ENCODE measurements at regions not wholly inside any gene's neighbourhood (a gene's known extent, or its start where the extent isn't known, plus 50 kb on each side); places are given as distances from the start of the nearest gene placed in this dataset.

- Histone ChIP-seq H3K4me2 (replicated peaks; ENCODE audit: low read depth, low read length, poor library complexity, severe bottlenecking) (no peak overlapping the region), H4K20me1 (ENCODE audit: control insufficient read depth, insufficient read depth, low read length, poor library complexity, severe bottlenecking) (no peaks in the 10 kb centered on the region), H3K9ac (ENCODE audit: low read length) (no peak overlapping the region), H3K4me1 (ENCODE audit: control insufficient read depth in 2 of 2, insufficient read depth in 2 of 2, low read length in 2 of 2) (no peaks in the 10 kb centered on the region), H3K27me3 (replicated peaks in 1 of 4; ENCODE audit: control extremely low read depth in 1 of 4, control insufficient read depth in 3 of 4, insufficient read depth in 4 of 4, low read length in 3 of 4) (no peaks in the 10 kb centered on the region), H3K9me3 (ENCODE audit: control extremely low read depth in 1 of 3, control insufficient read depth in 2 of 3, insufficient read depth in 1 of 3, low read length in 2 of 3) (no peaks in the 10 kb centered on the region), H3K79me2 (ENCODE audit: control insufficient read depth, insufficient read depth, low read length) (no peaks in the 10 kb centered on the region), H3K4me3 (ENCODE audit: control extremely low read depth in 1 of 5, extremely low read depth in 1 of 5, insufficient read depth in 1 of 5, low read depth in 2 of 5, low read length in 4 of 5) (no peak overlapping the region), H2AFZ (ENCODE audit: insufficient read depth, low read depth, low read length, poor library complexity, severe bottlenecking) (no peak overlapping the region), H3K27ac (ENCODE audit: low read length in 2 of 2) (no peak overlapping the region), H3K36me3 (replicated peaks in 1 of 2; ENCODE audit: control extremely low read depth in 1 of 2, control insufficient read depth in 1 of 2, extremely low read depth in 1 of 2, insufficient read depth in 2 of 2, low read length in 1 of 2) (no peaks in the 10 kb centered on the region)
- DNase-seq (no peak), ATAC-seq (ENCODE audit: low read depth) (no peak)
- no peak overlapping the region for H3K27ac Mint-ChIP-seq
- no peaks in the 10 kb centered on the region for H3K9me3 Mint-ChIP-seq (ENCODE audit: insufficient read depth)
- H3K4me1 Mint-ChIP-seq: no peaks in the 10 kb centered on the region
- H3K27me3 Mint-ChIP-seq: no peaks in the 10 kb centered on the region
- intact Hi-C loops (cut with micrococcal nuclease): no loop called here
- ChIA-PET POLR2A (no interaction called here), CTCF (no interaction called here)
- TF ChIP-seq CTCF (IDR thresholded peaks at IDR 0.05): no peak
- TF ChIP-seq EZH2 (IDR thresholded peaks at IDR 0.05; ENCODE audit: borderline replicate concordance, insufficient read depth, low read depth, low read length, poor library complexity, severe bottlenecking): no peak
- H3K4me3 Mint-ChIP-seq: no peak overlapping the region
Measured at GRCh38 chr6:94088870-94089269, 669.5 kb upstream of the EPHA7 start.

GRCh38 chr6:94074764-94075163, 655.4 kb upstream of the EPHA7 start:
- H3K9me3 ChIP-seq (ENCODE audit: control extremely low read depth in 1 of 3, control insufficient read depth in 2 of 3, insufficient read depth in 1 of 3, low read length in 2 of 3): no peaks in the 10 kb centered on the region
- no peaks in the 10 kb centered on the region for H3K4me1 Mint-ChIP-seq
- no peak overlapping the region for H3K27ac Mint-ChIP-seq
- WGBS (ENCODE audit: insufficient coverage): 14% methylated on average over 2 of the region's 3 CpGs
- ATAC-seq (ENCODE audit: low read depth): no peak
- H3K4me3 Mint-ChIP-seq: no peak overlapping the region
- intact Hi-C loops (cut with micrococcal nuclease): no loop called here
- no peaks in the 10 kb centered on the region for H3K9me3 Mint-ChIP-seq (ENCODE audit: insufficient read depth)
- POLR2A ChIA-PET: no interaction called here
- no peaks in the 10 kb centered on the region for H3K79me2 ChIP-seq (ENCODE audit: control insufficient read depth, insufficient read depth, low read length)
- CTCF ChIA-PET: interaction anchor here (0.5 kb wide), 1 partner anchor 353 kb away, joined by 3 read pairs; no protein-coding TSS in a partner anchor
- no peak overlapping the region for H2AFZ ChIP-seq (ENCODE audit: insufficient read depth, low read depth, low read length, poor library complexity, severe bottlenecking)
- H3K27ac ChIP-seq (ENCODE audit: low read length in 2 of 2): no peak overlapping the region
- no peaks in the 10 kb centered on the region for H3K27me3 ChIP-seq (replicated peaks in 1 of 4; ENCODE audit: control extremely low read depth in 1 of 4, control insufficient read depth in 3 of 4, insufficient read depth in 4 of 4, low read length in 3 of 4)
- H3K4me2 ChIP-seq (replicated peaks; ENCODE audit: low read depth, low read length, poor library complexity, severe bottlenecking): no peak overlapping the region
- no peaks in the 10 kb centered on the region for H3K36me3 ChIP-seq (replicated peaks in 1 of 2; ENCODE audit: control extremely low read depth in 1 of 2, control insufficient read depth in 1 of 2, extremely low read depth in 1 of 2, insufficient read depth in 2 of 2, low read length in 1 of 2)
- no peak for DNase-seq
- no peaks in the 10 kb centered on the region for H3K4me1 ChIP-seq (ENCODE audit: control insufficient read depth in 2 of 2, insufficient read depth in 2 of 2, low read length in 2 of 2)
- H3K4me3 ChIP-seq (ENCODE audit: control extremely low read depth in 1 of 5, extremely low read depth in 1 of 5, insufficient read depth in 1 of 5, low read depth in 2 of 5, low read length in 4 of 5): no peak overlapping the region
- H3K27me3 Mint-ChIP-seq: no peaks in the 10 kb centered on the region
- no peaks in the 10 kb centered on the region for H4K20me1 ChIP-seq (ENCODE audit: control insufficient read depth, insufficient read depth, low read length, poor library complexity, severe bottlenecking)
- H3K9ac ChIP-seq (ENCODE audit: low read length): no peak overlapping the region
- TF ChIP-seq CTCF (IDR thresholded peaks at IDR 0.05): no peak
- TF ChIP-seq EZH2 (IDR thresholded peaks at IDR 0.05; ENCODE audit: borderline replicate concordance, insufficient read depth, low read depth, low read length, poor library complexity, severe bottlenecking): no peak

Measured in B cell (primary cell).